Activated T-cell treated with anti-CD3 and anti-CD28 coated beads, Interleukin-2, amount 50 U/mL, for 72 hours (primary cell): ENCODE measurements at regions not wholly inside any gene's neighbourhood (a gene's known extent, or its start where the extent isn't known, plus 50 kb on each side); places are given as distances from the start of the nearest gene placed in this dataset.

Experiments
- ATAC-seq, 2 donors: fragments of 150-1000 bp; cut with Tn5 transposase; replicated peaks in 1 of 2; 2 replicates each; pipeline ENCODE4 v1.10.0; 2021; ENCODE audit warnings: moderate library complexity in 2 of 2, mild to moderate bottlenecking in 1 of 2
- DNase-seq, 2 donors: peaks; one replicate each; pipeline ENCODE4 v3.0.0; 2021 to 2022; ENCODE audit warnings: mixed read lengths in 1 of 2
- H3K27ac Mint-ChIP-seq: one replicate; pipeline ENCODE4 v1.8.0; 2022; ENCODE audit warnings: mild to moderate bottlenecking, moderate library complexity, mixed read lengths
- H3K27me3 Mint-ChIP-seq: one replicate; pipeline ENCODE4 v1.8.0; 2022; ENCODE audit warnings: low read depth, mixed read lengths
- H3K36me3 Mint-ChIP-seq, 2 donors: one replicate each; pipeline ENCODE4 v1.8.0; 2022; ENCODE audit warnings: mixed read lengths in 2 of 2, mild to moderate bottlenecking in 1 of 2; ENCODE audit not compliant: insufficient read depth in 2 of 2
- H3K4me1 Mint-ChIP-seq: one replicate; pipeline ENCODE4 v1.8.0; 2022; ENCODE audit warnings: low read depth, mixed read lengths
- H3K4me3 Mint-ChIP-seq, 2 donors: one replicate each; pipeline ENCODE4 v1.8.0; 2022; ENCODE audit warnings: mild to moderate bottlenecking in 2 of 2, mixed read lengths in 2 of 2, moderate library complexity in 2 of 2
- H3K9me3 Mint-ChIP-seq, 2 donors: one replicate each; pipeline ENCODE4 v1.8.0; 2022; ENCODE audit warnings: mixed read lengths in 2 of 2

- ATAC-seq, result no peak
- H3K4me3 Mint-ChIP-seq, result no peak overlapping the region
- H3K9me3 Mint-ChIP-seq, result no peaks in the 10 kb centered on the region
- no peak for DNase-seq
- no peak overlapping the region for H3K27ac Mint-ChIP-seq
- no peaks in the 10 kb centered on the region for H3K36me3 Mint-ChIP-seq
- peaks cover 8% of the 10 kb centered on the region for H3K27me3 Mint-ChIP-seq
- no peaks in the 10 kb centered on the region for H3K4me1 Mint-ChIP-seq
Measured at GRCh38 chr17:68749349-68750207, 148.4 kb upstream of the FAM20A start.

GRCh38 chr17:68748381-68748780 lies 147.2 kb upstream of the FAM20A start:
- Mint-ChIP-seq H3K9me3 (no peaks in the 10 kb centered on the region), H3K4me3 (no peak overlapping the region), H3K27me3 (peaks cover 8% of the 10 kb centered on the region), H3K4me1 (no peaks in the 10 kb centered on the region), H3K27ac (no peak overlapping the region), H3K36me3 (no peaks in the 10 kb centered on the region)
- ATAC-seq, result no peak
- DNase-seq, result no peak

DNA sequence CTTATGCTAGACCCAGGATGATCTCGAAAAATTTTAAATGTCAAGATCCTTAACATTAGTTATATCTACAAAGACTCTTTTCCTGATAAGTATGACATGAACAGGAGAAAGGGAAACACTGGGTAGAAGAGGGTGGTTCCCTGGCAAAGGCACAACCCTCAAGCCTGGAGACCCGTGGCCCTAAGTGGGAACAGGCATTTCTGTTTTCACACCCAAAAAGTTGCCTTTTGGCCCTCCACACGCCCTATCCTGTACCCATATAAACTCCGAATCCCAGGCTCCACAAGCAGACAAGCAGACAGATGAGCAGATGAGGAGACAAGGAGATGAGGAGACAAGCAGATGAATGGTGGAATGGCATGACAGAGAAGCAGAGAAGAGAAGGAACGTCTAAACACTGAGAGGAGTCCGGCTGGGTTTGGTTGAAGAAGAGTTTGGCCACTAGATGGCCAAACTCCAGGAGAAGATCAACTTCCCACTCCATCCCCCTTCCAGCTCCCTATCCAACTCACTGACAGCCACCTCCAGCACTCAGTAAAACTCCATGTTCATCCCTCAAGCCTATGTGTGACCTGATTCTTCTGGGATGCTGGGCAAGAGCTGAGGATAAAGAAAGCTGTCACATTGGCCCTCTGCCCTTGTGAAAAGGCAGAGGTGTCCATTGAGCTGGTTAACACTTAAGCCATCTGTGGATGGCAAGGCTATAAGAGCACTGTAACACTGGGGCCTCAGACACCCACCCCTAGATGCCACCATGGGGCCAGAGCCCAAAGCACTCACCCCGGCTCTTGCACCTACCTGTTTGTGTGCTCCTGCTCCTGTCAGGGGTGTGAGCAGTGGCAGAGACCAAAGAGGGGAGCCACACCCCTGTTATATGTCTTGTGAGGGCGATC lies 139.6 kb upstream of the FAM20A start:
- Mint-ChIP-seq H3K27ac (no peak overlapping the region), H3K4me1 (no peaks in the 10 kb centered on the region), H3K4me3 (no peak overlapping the region), H3K36me3 (no peaks in the 10 kb centered on the region), H3K27me3 (peaks cover 25% of the 10 kb centered on the region), H3K9me3 (no peaks in the 10 kb centered on the region)
- no peak for ATAC-seq
- no peak for DNase-seq

DNA sequence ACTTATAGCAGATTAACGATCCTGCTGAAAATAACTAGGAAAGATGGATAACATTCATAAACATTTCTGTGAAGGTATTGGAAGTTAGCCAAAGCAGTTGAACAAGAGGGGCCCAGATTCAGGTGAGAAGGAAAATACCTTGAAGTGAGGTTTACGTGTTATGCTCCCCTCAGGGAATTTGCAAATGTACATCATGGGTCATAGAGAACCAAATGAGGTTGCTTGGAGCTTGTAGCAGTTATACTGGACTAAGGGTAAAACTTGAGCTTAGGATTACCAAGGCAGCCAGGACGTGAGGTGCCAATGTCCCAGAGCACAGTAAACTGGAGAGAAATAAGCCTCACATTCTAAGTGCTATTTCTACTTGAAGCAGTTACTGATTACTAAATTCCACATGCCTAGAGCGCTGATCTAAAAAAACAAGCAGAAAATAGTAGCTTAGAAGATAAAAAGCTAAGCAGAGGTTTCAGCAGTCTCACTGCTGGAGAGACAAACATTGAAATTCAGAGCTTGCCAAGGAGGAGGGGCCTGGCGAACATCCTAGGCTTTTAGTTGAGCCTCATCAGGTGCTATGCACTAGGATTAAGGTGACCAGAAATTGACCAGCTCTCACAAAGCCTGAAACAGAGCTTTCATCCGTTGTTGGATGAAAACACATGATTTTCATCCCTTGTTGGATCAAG lies 136.7 kb upstream of the FAM20A start:
- no peak for ATAC-seq
- H3K4me3 Mint-ChIP-seq, result no peak overlapping the region
- DNase-seq, result no peak
- peaks cover 0 to 1% of the 10 kb centered on the region in 2 donors for H3K9me3 Mint-ChIP-seq
- H3K4me1 Mint-ChIP-seq, result no peaks in the 10 kb centered on the region
- peaks cover 20% of the 10 kb centered on the region for H3K27me3 Mint-ChIP-seq
- no peak overlapping the region for H3K27ac Mint-ChIP-seq
- no peaks in the 10 kb centered on the region for H3K36me3 Mint-ChIP-seq

- DNase-seq (no peak), ATAC-seq (no peak)
- Mint-ChIP-seq H3K9me3 (peaks cover 0 to 3% of the 10 kb centered on the region in 2 donors), H3K27ac (no peak overlapping the region), H3K36me3 (no peaks in the 10 kb centered on the region), H3K4me3 (no peak overlapping the region), H3K4me1 (no peaks in the 10 kb centered on the region), H3K27me3 (peaks cover 22% of the 10 kb centered on the region)
Measured at GRCh38 chr17:68734931-68735330, 133.8 kb upstream of the FAM20A start.

GRCh38 chr17:68734187-68734900 lies 133.2 kb upstream of the FAM20A start:
- no peak for ATAC-seq
- no peaks in the 10 kb centered on the region for H3K36me3 Mint-ChIP-seq
- H3K9me3 Mint-ChIP-seq, result peaks cover 0 to 3% of the 10 kb centered on the region in 2 donors

GRCh38 chr17:68733241-68734176 lies 132.3 kb upstream of the FAM20A start:
- Mint-ChIP-seq H3K9me3 (peaks cover 0 to 3% of the 10 kb centered on the region in 2 donors), H3K4me1 (no peaks in the 10 kb centered on the region), H3K36me3 (no peaks in the 10 kb centered on the region), H3K27ac (no peak overlapping the region), H3K27me3 (peaks cover 22% of the 10 kb centered on the region), H3K4me3 (no peak overlapping the region)
- DNase-seq, result no peak
- ATAC-seq, result no peak

More at GRCh38 chr17:68734187-68734900, 133.2 kb upstream of the FAM20A start:
- Mint-ChIP-seq H3K27me3 (peaks cover 22% of the 10 kb centered on the region), H3K4me1 (no peaks in the 10 kb centered on the region), H3K27ac (no peak overlapping the region), H3K4me3 (no peak overlapping the region)
- DNase-seq, result no peak

- ATAC-seq (no peak), DNase-seq (no peak)
Measured at GRCh38 chr17:68732301-68732749, 131.2 kb upstream of the FAM20A start.

GRCh38 chr17:68731465-68731864 lies 130.3 kb upstream of the FAM20A start:
- no peak overlapping the region for H3K27ac Mint-ChIP-seq
- H3K4me1 Mint-ChIP-seq, result no peaks in the 10 kb centered on the region
- peaks cover 0 to 3% of the 10 kb centered on the region in 2 donors for H3K9me3 Mint-ChIP-seq
- peaks cover 14% of the 10 kb centered on the region for H3K27me3 Mint-ChIP-seq
- DNase-seq, result no peak
- H3K36me3 Mint-ChIP-seq, result no peaks in the 10 kb centered on the region
- no peak overlapping the region for H3K4me3 Mint-ChIP-seq
- no peak for ATAC-seq

More at GRCh38 chr17:68732301-68732749, 131.2 kb upstream of the FAM20A start:
- Mint-ChIP-seq H3K36me3 (no peaks in the 10 kb centered on the region), H3K27me3 (peaks cover 16% of the 10 kb centered on the region), H3K4me3 (no peak overlapping the region), H3K4me1 (no peaks in the 10 kb centered on the region), H3K27ac (no peak overlapping the region), H3K9me3 (peaks cover 0 to 3% of the 10 kb centered on the region in 2 donors)

- DNase-seq (no peak), ATAC-seq (no peak)
- Mint-ChIP-seq H3K27me3 (peaks cover 26% of the 10 kb centered on the region), H3K36me3 (no peaks in the 10 kb centered on the region), H3K9me3 (no peaks in the 10 kb centered on the region), H3K27ac (no peak overlapping the region), H3K4me1 (no peaks in the 10 kb centered on the region), H3K4me3 (no peak overlapping the region)
Measured at GRCh38 chr17:68719431-68719830, 118.3 kb upstream of the FAM20A start.

GRCh38 chr17:68718926-68719325 lies 117.8 kb upstream of the FAM20A start:
- Mint-ChIP-seq H3K9me3 (no peaks in the 10 kb centered on the region), H3K4me3 (no peak overlapping the region), H3K4me1 (no peaks in the 10 kb centered on the region), H3K27ac (no peak overlapping the region), H3K27me3 (peaks cover 23% of the 10 kb centered on the region), H3K36me3 (no peaks in the 10 kb centered on the region)
- DNase-seq, result no peak
- ATAC-seq, result no peak
